Fibroblast of villous mesenchyme (primary cell): ENCODE measurements at regions not wholly inside any gene's neighbourhood (a gene's known extent, or its start where the extent isn't known, plus 50 kb on each side); places are given as distances from the start of the nearest gene placed in this dataset.

ENCODE experiments used
- DNase-seq: peaks from one replicate; pipeline ENCODE4 v3.0.0-alpha.2; 2010; ENCODE audit warnings: low read depth
- H3K4me3 ChIP-seq: 2 replicates; pipeline ENCODE4 v1.5.1; 2011; ENCODE audit warnings: low read depth, mild to moderate bottlenecking, low read length
- TF ChIP-seq, protein P1 (sequence below): IDR thresholded peaks from 2 replicates; pipeline ENCODE4 v1.5.1; 2012; ENCODE audit warnings: low read depth, mild to moderate bottlenecking, low read length; ENCODE audit not compliant: insufficient read depth

DNA sequence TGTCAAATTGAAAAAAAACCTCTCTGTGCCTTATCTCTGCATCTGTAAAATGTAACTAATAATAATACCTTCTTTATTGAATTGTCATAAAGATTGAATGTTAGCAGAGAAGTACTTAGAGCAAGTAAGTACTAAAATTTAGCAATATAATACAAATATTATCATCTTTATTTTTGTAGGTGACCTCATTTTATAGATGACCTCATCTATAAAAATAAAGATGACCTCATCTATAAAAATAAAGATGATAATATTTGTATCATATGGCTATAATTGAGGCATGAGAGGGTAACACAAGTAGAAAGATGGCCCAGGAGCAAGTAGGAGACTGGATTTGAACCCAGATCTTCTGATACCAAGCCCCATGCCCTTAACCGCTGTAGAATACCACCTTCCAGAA, 193.2 kb upstream of the FOXD3 start:
- TF ChIP-seq, protein P1, sequence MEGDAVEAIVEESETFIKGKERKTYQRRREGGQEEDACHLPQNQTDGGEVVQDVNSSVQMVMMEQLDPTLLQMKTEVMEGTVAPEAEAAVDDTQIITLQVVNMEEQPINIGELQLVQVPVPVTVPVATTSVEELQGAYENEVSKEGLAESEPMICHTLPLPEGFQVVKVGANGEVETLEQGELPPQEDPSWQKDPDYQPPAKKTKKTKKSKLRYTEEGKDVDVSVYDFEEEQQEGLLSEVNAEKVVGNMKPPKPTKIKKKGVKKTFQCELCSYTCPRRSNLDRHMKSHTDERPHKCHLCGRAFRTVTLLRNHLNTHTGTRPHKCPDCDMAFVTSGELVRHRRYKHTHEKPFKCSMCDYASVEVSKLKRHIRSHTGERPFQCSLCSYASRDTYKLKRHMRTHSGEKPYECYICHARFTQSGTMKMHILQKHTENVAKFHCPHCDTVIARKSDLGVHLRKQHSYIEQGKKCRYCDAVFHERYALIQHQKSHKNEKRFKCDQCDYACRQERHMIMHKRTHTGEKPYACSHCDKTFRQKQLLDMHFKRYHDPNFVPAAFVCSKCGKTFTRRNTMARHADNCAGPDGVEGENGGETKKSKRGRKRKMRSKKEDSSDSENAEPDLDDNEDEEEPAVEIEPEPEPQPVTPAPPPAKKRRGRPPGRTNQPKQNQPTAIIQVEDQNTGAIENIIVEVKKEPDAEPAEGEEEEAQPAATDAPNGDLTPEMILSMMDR = no peak
- no peak for DNase-seq

DNA sequence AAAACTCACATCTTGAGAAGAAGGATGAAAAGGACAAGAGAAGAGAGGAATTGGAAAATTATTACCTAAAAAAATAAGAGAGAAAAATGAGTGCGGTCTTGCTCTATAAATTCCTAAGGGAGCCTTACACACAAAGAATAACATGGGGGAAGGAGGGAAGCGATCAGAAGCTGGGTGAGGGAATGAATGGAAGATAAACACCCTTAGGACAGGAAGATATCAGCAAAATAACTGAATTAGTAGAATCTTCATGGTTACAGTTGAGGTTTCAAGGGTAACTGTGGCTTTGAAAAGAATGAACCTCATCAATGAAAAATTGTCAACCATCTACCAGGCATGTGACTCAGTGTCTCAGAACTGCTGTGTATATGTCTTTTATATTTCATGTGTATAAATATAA, 192.5 kb upstream of the FOXD3 start:
- no peak overlapping the region for H3K4me3 ChIP-seq
- TF ChIP-seq, protein P1 = no peak
- no peak for DNase-seq

More for the DNA sequence above, 193.2 kb upstream of the FOXD3 start:
- no peak overlapping the region for H3K4me3 ChIP-seq

DNA sequence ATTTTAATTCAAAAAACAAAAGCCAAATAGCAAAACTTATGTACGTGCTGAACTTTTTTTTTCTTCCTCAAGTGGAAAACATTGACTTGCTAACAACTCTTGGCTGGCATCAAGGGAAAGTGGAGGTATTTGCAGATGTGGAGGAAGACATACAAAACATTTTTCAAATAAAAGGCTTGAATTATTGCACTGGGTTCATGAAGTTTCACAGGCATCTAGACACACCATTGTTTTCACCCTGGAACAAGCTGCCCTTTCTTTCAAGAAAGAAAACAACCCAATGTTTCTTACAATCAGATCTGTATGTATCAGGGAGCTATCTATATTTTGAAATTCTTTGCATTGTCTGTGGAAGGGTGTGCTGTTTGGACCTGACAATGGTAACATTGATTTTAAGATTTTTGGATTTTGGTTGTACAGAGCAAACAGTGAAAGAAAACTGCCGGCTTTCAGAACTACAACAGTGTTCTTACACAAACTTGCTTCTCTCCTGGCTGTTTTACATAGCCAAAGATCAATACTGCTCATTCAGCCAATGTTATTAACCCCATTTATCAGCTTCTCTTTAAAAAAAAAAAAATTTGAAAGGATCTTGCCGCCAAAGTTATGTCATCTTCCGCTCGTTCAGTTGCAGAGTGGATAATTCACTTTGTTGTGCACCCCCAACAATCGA, 187.7 kb upstream of the FOXD3 start:
- no peak overlapping the region for H3K4me3 ChIP-seq
- TF ChIP-seq, protein P1 = no peak
- no peak for DNase-seq

DNA sequence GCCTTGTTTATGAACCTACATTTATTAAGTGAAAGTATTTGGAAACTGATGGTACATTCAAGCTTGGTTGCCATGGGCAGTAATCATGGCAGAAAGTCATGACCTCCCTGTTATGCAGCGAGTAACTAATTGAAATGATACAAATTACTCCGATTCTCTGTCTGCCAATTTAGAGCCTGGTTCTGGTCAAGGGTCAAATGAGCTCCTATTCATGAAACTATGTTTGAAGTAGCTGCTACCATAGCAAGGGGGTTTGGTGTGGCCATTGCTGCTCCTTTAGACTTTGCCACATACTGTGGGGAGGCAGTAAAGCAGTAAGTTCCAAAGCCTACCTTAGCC, 187.2 kb upstream of the FOXD3 start:
- DNase-seq = no peak
- TF ChIP-seq, protein P1 = no peak
- H3K4me3 ChIP-seq = no peak overlapping the region

DNA sequence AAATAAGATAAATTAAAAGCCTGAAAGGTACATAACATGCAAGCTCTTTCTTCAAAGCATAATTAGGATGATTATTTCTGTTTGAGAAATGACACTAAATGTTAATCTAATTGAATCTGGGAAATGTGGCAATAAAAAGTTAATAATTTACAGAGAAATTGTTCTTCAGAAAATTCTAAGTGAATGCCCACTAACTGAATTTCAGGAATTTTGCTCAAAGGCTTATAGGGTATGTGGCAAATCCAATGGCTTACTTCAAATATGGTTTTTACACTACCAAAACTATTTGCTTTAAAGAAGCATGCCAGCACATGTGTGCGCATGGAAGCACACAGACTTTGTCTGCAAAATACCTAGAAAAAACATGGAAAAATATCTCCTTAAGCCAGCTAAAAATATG, 186.6 kb upstream of the FOXD3 start:
- TF ChIP-seq, protein P1 = no peak
- DNase-seq = no peak
- H3K4me3 ChIP-seq = no peak overlapping the region

DNA sequence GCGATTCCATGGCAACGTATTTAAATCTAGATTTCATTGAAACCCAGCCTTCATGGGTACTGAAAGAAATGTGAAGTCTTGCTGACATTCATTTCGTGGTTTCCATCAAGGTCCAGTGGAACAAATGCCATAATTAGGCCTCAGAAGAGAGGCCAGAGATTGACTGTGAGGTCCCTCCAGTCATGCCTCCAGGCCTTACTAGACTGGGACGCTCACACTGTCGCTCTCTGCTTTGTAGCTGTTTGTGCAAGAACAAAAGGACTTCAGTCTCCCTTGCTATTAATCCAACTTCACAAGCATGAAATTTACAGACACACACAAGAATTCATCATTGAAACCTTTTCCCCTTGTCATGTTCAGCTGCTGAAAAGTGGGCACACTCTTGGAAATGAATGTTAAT, 180.4 kb upstream of the FOXD3 start:
- TF ChIP-seq, protein P1 = no peak
- no peak for DNase-seq
- H3K4me3 ChIP-seq = no peak overlapping the region

DNA sequence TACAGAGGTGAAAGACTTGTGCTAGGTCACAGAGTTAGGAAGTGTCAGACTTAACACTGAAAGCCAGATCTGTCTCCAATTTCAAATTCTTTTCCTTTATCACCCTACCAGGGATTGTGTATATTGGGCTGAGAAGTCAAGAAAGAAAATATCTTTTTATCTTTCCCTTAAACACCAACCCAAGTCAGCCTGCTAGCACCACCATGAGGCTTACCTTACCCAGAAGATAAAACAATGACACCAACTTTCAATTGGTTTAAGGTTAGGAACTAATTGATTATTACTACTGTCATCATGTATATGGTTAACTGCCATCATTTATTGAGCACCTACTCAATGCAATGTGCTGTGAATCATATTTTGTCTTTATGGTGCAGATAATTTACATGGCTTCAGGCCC, 178.9 kb upstream of the FOXD3 start:
- peak; percentile 3 for DNase-seq
- no peak overlapping the region for H3K4me3 ChIP-seq
- TF ChIP-seq, protein P1 = no peak
